HK-2 (cell line): ENCODE measurements at regions not wholly inside any gene's neighbourhood (a gene's known extent, or its start where the extent isn't known, plus 50 kb on each side); places are given as distances from the start of the nearest gene placed in this dataset.

Source experiments
- DNase-seq: peaks from one replicate; pipeline ENCODE4 v3.0.0-alpha.2; 2018; ENCODE audit not compliant: unreplicated experiment

DNA sequence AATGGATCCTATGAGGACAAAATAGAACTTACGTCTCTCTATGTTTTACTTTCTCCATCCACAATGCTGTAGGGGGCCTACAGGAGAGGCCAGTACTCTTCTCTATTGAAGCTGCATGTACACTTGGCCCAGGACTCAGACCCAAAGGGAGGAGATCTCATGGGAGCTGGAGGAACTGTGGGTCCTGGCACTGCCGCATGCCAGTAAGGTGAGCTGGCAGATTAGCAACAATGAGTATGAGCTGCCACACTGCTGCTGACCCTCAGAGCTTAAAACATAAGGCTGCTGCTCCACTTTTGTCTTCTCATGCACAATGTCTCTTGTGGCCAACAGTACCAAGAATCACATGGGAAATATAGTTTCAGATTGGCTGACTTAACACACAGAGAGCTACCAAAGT, 57.8 kb upstream of the TBC1D5 start:
- no peak for DNase-seq

DNA sequence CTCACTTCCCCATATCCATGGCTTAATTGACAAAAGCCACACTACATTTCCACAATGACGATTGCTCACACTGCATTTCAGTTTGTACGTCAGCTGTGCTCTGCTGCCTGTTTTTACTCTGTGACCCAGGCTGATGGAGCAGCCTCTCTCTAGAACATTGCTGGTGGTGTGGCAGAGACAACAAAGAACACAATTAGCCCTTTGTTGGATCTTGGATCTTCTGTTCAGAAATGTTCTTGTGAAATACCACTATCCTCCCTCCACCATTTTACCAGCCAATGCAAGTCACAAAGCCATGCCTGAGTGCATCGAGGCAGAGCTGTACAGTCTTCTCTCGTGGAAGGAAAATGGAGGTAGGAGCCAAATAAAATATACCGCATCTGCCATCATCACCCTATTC, 56.9 kb upstream of the TBC1D5 start:
- DNase-seq, result no peak

DNA sequence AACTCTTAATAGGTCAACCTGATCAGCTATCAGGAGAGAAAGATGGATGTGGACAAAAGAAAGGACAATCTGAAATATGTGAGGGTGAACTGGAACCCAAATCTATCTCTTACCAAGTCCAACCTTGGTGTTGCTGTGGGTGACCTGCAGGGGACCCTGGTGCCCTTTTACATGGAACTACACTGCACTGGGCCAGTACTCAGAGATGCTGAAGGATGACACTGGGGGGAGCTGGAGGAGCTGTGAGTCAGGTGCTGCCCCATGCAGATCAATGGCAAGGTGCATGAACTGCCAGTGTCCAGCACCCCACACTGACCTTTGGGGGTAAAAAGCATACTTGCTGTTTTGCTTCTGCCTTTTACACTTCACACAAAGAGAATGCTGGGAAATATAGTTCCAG, 55.6 kb upstream of the TBC1D5 start:
- no peak for DNase-seq

DNA sequence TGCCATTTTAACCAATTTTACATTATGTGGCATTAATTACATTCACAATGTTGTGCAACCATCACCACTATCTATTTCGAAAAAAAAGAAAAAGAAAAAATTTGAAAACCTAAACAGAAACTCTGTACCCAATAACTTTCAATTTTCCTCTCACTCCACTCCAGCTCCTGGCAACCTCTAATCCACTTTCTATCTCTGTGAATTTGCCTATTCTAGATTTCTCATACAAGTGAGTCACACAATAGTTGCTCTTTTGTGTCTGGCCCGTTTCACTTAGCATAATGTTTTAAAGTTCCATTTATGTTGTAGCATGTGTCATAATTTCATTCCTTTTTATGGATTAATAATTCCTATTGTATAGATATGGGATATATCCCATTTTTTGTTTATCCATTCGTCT, 53.3 kb upstream of the TBC1D5 start:
- DNase-seq, result no peak

DNA sequence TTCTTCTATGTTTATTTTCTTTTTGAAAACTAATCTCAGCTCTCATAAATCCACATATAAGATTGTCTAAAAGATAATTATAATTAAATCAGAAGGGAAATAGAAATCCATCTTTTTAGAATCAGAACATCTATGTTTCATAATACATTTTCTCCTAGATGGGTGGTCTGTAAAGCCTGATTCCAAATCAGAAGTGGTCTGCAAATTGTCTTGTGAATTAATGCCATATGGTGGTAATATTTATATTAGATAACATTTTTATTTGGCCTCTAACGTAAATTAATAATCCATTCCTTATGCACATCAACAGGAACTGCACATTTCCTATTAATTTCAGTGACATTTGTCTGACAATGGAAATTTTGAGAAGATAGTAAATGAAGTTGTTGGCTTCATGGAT, 52.8 kb upstream of the TBC1D5 start:
- DNase-seq, result no peak

DNA sequence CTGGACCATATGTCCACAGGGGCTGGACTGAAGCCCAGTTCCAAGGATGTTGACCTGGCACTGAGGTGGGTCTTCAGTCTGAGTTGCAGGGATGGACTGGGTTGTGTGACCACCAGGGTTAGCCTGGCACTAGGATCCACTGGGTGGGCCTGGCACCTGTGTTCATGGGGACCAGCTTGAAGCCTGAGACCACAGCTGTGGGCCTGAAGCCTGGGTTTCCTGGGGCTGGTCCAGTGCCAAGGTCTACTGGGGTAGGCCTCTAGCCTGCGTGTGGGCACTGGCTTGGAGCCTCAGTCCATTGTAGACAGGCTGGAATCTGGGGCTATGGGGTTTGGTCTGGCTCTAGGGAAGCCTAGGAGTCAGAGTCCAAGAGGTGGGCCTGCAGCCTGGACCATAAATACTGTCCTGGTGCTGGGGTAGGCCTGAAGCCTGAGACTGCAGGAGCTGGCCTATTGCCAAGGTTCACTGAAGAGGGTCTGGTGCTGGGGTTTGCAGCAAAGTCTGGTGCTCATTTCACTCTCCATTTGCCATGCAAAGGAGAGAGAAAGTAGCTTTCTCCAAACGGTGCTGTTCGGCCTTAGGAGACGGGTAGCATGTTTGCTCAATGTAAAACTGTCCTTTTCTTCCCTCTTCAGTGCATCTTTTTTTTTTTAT, 51.2 kb upstream of the TBC1D5 start:
- no peak for DNase-seq
